ENCODE measurements at regions not wholly inside any gene's neighbourhood (a gene's known extent, or its start where the extent isn't known, plus 50 kb on each side); places are given as distances from the start of the nearest gene placed in this dataset.

DNA sequence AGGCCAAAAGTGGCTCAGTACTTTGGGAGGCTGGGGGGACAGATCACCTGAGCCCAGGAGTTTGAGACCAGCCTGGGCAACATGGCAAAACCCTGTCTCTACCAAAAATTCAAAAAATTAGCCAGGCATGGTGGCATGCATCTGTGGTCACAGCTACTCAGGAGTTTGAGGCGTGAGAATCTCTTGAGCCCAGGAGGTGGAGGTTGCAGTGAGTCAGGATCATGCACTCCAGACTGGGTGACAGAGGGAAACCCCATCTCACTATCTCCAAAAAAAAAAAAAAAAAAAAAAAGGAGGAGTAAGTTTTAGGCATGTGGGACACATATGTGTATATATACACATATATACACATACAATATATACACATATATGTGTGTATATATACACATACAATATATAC lies 165.3 kb upstream of the DPYD start:
- DNase-seq (ENCODE audit: low spot score) (no peak), ATAC-seq (ENCODE audit: low read depth) (no peak)
- no peaks in the 10 kb centered on the region for H3K27me3 ChIP-seq (ENCODE audit: insufficient read depth, poor library complexity, severe bottlenecking)
- no peak overlapping the region for H3K4me3 ChIP-seq (ENCODE audit: severe bottlenecking)
- no peak for TF ChIP-seq CTCF (IDR thresholded peaks at IDR 0.05; ENCODE audit: poor library complexity, severe bottlenecking)
- H3K4me1 ChIP-seq (ENCODE audit: insufficient read depth, poor library complexity, severe bottlenecking): peaks cover 17% of the 10 kb centered on the region
- no peaks in the 10 kb centered on the region for H3K9me3 ChIP-seq (ENCODE audit: severe bottlenecking)
- H3K27ac ChIP-seq (ENCODE audit: poor library complexity, severe bottlenecking): peak overlapping the region; percentile 86
- no peaks in the 10 kb centered on the region for H3K36me3 ChIP-seq (ENCODE audit: low read depth)

- H3K27me3 ChIP-seq (ENCODE audit: insufficient read depth, poor library complexity, severe bottlenecking): no peaks in the 10 kb centered on the region
- ATAC-seq (ENCODE audit: low read depth) (no peak), DNase-seq (ENCODE audit: low spot score) (no peak)
- H3K4me1 ChIP-seq (ENCODE audit: insufficient read depth, poor library complexity, severe bottlenecking): peaks cover 17% of the 10 kb centered on the region
- no peaks in the 10 kb centered on the region for H3K9me3 ChIP-seq (ENCODE audit: severe bottlenecking)
- no peak for TF ChIP-seq CTCF (IDR thresholded peaks at IDR 0.05; ENCODE audit: poor library complexity, severe bottlenecking)
- H3K36me3 ChIP-seq (ENCODE audit: low read depth): no peaks in the 10 kb centered on the region
- H3K4me3 ChIP-seq (ENCODE audit: severe bottlenecking): no peak overlapping the region
- no peak overlapping the region for H3K27ac ChIP-seq (ENCODE audit: poor library complexity, severe bottlenecking)
These were observed 163.4 kb upstream of the DPYD start for GRCh38 chr1:98084188-98084587.

DNA sequence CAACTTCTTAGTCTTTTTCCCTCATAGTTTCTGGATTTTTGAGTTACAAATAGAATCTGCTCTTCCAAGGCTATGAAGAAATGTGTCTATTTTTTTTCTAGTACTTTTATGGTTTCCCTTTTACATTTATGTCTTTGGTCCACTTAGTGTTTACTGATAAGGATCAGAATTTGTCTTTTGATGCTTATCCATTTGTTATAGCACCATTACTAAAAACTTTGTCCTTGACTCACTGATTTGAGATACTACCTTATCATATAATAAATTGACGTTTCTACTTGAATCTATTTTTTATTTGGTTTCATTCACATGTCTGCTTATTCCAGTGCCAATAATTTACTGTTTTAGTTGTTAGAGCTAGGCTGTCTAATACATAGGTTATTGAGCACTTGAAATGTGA lies 161.1 kb upstream of the DPYD start:
- H3K27ac ChIP-seq (ENCODE audit: poor library complexity, severe bottlenecking): no peak overlapping the region
- DNase-seq (ENCODE audit: low spot score): no peak
- H3K4me1 ChIP-seq (ENCODE audit: insufficient read depth, poor library complexity, severe bottlenecking): peaks cover 8% of the 10 kb centered on the region
- H3K9me3 ChIP-seq (ENCODE audit: severe bottlenecking): no peaks in the 10 kb centered on the region
- no peak for TF ChIP-seq CTCF (IDR thresholded peaks at IDR 0.05; ENCODE audit: poor library complexity, severe bottlenecking)
- no peaks in the 10 kb centered on the region for H3K27me3 ChIP-seq (ENCODE audit: insufficient read depth, poor library complexity, severe bottlenecking)
- no peak for ATAC-seq (ENCODE audit: low read depth)
- no peaks in the 10 kb centered on the region for H3K36me3 ChIP-seq (ENCODE audit: low read depth)
- no peak overlapping the region for H3K4me3 ChIP-seq (ENCODE audit: severe bottlenecking)

GRCh38 chr1:98078596-98078995 lies 157.8 kb upstream of the DPYD start:
- H3K27ac ChIP-seq (ENCODE audit: poor library complexity, severe bottlenecking): no peak overlapping the region
- no peak for TF ChIP-seq CTCF (IDR thresholded peaks at IDR 0.05; ENCODE audit: poor library complexity, severe bottlenecking)
- no peak overlapping the region for H3K4me3 ChIP-seq (ENCODE audit: severe bottlenecking)

DNA sequence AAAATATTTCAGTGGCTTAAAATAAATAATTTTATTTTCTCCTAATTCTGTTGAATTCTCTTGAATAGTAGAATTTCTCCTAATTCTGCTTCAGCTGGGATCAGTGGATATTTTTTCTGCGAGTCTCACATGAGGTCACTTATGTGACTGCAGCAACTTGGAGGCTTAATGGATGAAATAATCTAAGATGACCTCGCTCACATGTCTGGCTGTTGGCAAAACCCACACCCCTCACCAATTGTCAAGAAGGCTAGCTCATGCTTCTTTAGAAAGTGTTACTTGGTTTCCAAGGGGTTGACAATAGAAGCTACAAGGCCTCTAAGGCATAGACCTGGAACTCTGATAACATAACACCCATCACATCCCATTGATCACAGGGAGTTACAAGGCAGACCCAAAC lies 156.9 kb upstream of the DPYD start:
- Histone ChIP-seq H3K9me3 (ENCODE audit: severe bottlenecking) (no peaks in the 10 kb centered on the region), H3K4me3 (ENCODE audit: severe bottlenecking) (no peak overlapping the region), H3K4me1 (ENCODE audit: insufficient read depth, poor library complexity, severe bottlenecking) (peaks cover 6% of the 10 kb centered on the region), H3K27me3 (ENCODE audit: insufficient read depth, poor library complexity, severe bottlenecking) (no peaks in the 10 kb centered on the region), H3K36me3 (ENCODE audit: low read depth) (no peaks in the 10 kb centered on the region), H3K27ac (ENCODE audit: poor library complexity, severe bottlenecking) (no peak overlapping the region)
- ATAC-seq (ENCODE audit: low read depth): no peak
- TF ChIP-seq CTCF (IDR thresholded peaks at IDR 0.05; ENCODE audit: poor library complexity, severe bottlenecking): no peak
- DNase-seq (ENCODE audit: low spot score): no peak

More at GRCh38 chr1:98078596-98078995, 157.8 kb upstream of the DPYD start:
- no peak for DNase-seq (ENCODE audit: low spot score)
- Histone ChIP-seq H3K9me3 (ENCODE audit: severe bottlenecking) (no peaks in the 10 kb centered on the region), H3K4me1 (ENCODE audit: insufficient read depth, poor library complexity, severe bottlenecking) (peaks cover 6% of the 10 kb centered on the region), H3K36me3 (ENCODE audit: low read depth) (no peaks in the 10 kb centered on the region), H3K27me3 (ENCODE audit: insufficient read depth, poor library complexity, severe bottlenecking) (no peaks in the 10 kb centered on the region)
- no peak for ATAC-seq (ENCODE audit: low read depth)

All from RWPE2 (cell line).